Loucy (cell line): ENCODE measurements at regions not wholly inside any gene's neighbourhood (a gene's known extent, or its start where the extent isn't known, plus 50 kb on each side); places are given as distances from the start of the nearest gene placed in this dataset.
"Not testable (repeated sequence)": the region's sequence is repeated elsewhere in the genome, so short reads cannot be mapped to it uniquely, and the experiment has no call there.

Experiments
- H2AFZ ChIP-seq: fragments of 200-600 bp; sonication (generic); 2 replicates; pipeline ENCODE4 v1.6.0; 2016; ENCODE audit warnings: antibody characterized with exemption, mild to moderate bottlenecking, low read length, moderate library complexity
- H3F3A ChIP-seq: fragments of 200-600 bp; 2 replicates; pipeline ENCODE4 v1.6.0; 2016; ENCODE audit warnings: antibody characterized with exemption, low read depth, mild to moderate bottlenecking
- H3K27me3 ChIP-seq: fragments of 200-600 bp; sonication (generic); 2 replicates; pipeline ENCODE4 v1.6.1; 2014; ENCODE audit warnings: low read length, mild to moderate bottlenecking; ENCODE audit not compliant: insufficient read depth, poor library complexity, severe bottlenecking
- H3K36me3 ChIP-seq: fragments of 200-600 bp; sonication (generic); 2 replicates; pipeline ENCODE4 v1.6.1; 2016; ENCODE audit warnings: low read length; ENCODE audit not compliant: insufficient read depth
- H3K4me1 ChIP-seq: fragments of 200-600 bp; sonication (generic); 2 replicates; pipeline ENCODE4 v1.5.1; 2014; ENCODE audit warnings: low read length, mild to moderate bottlenecking; ENCODE audit not compliant: insufficient read depth, poor library complexity, severe bottlenecking
- H3K4me2 ChIP-seq: fragments of 200-600 bp; sonication (generic); 2 replicates; pipeline ENCODE4 v1.6.0; 2014; ENCODE audit warnings: antibody characterized with exemption, low read length, low read depth, mild to moderate bottlenecking; ENCODE audit not compliant: poor library complexity, severe bottlenecking
- H3K4me3 ChIP-seq: fragments of 200-600 bp; sonication (generic); 2 replicates; pipeline ENCODE4 v1.5.1; 2014; ENCODE audit warnings: low read length, mild to moderate bottlenecking, mixed read lengths; ENCODE audit not compliant: poor library complexity, severe bottlenecking
- H3K79me2 ChIP-seq: fragments of 200-600 bp; sonication (generic); 2 replicates; pipeline ENCODE4 v1.6.1; 2014; ENCODE audit warnings: low read length; ENCODE audit not compliant: insufficient read depth
- H3K9ac ChIP-seq: fragments of 200-600 bp; sonication (generic); 2 replicates; pipeline ENCODE4 v1.6.0; 2014; ENCODE audit warnings: mild to moderate bottlenecking, low read depth, low read length, moderate library complexity; ENCODE audit not compliant: poor library complexity, severe bottlenecking
- H3K9me2 ChIP-seq: fragments of 200-600 bp; sonication (generic); replicated peaks from 2 replicates; pipeline ENCODE4 v1.6.1; 2016; ENCODE audit warnings: low read depth, low read length, mixed read lengths
- H3K9me3 ChIP-seq: fragments of 200-600 bp; sonication (generic); 2 replicates; pipeline ENCODE4 v1.6.1; 2014; ENCODE audit warnings: mild to moderate bottlenecking, antibody characterized with exemption, low read length, low read depth; ENCODE audit not compliant: insufficient read depth
- H4K20me1 ChIP-seq: fragments of 200-600 bp; sonication (generic); 2 replicates; pipeline ENCODE4 v1.6.0; 2014; ENCODE audit warnings: antibody characterized with exemption, low read length, mild to moderate bottlenecking; ENCODE audit not compliant: insufficient read depth, poor library complexity, severe bottlenecking
- EZH2phosphoT487 ChIP-seq: fragments of 200-600 bp; IDR thresholded peaks from 2 replicates; pipeline ENCODE4 v1.6.1; 2018; ENCODE audit warnings: antibody characterized with exemption, mild to moderate bottlenecking, moderate library complexity, borderline replicate concordance
- TF ChIP-seq, protein P1 (sequence below): fragments of 200-600 bp; sonication (generic); conservative IDR thresholded peaks from 2 replicates; pipeline ENCODE4 v1.5.1; 2014; ENCODE audit warnings: mild to moderate bottlenecking, antibody characterized with exemption, low read length

DNA sequence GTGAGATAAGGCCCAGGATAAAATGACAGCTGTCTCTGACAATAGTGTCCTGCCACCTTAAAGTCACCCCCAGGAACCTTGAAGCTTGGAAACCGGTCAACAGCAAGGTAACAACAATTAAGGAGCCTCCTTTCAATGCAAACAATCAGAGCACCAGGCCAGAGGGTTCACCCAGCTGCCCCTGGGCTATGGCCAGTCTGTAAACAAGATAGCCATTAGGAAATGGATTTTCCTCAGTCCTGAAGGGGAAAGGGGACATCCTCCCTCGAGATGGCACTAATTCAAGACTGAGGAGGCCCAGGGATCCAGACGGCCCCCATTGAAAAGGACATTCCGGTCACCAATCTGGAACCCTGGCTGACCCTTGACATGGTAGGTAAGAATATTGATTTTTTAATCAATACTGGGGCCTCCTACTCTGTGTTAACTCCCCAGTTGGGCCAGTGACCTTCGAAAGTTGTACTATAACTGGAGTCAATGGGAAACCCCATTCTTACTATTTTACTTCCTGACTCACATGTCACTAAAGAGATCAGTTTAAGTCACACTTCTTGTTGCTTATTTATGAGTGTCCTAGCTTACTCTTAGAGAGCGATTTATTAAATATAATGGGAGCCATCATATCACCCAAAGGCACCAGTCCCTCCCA, 61.7 kb upstream of the CT45A1 start:
- Histone ChIP-seq H3K4me2 (no peak overlapping the region), H3K9me2 (no peaks in the 10 kb centered on the region), H3K9ac (no peak overlapping the region), H4K20me1 (no peaks in the 10 kb centered on the region), H3K9me3 (no peaks in the 10 kb centered on the region), H2AFZ (no peak overlapping the region), H3K4me3 (no peak overlapping the region), H3K79me2 (no peaks in the 10 kb centered on the region), H3F3A (no peaks in the 10 kb centered on the region), H3K36me3 (no peaks in the 10 kb centered on the region), H3K4me1 (no peaks in the 10 kb centered on the region), H3K27me3 (no peaks in the 10 kb centered on the region)
- TF ChIP-seq EZH2phosphoT487, result no peak
- TF ChIP-seq, protein P1, sequence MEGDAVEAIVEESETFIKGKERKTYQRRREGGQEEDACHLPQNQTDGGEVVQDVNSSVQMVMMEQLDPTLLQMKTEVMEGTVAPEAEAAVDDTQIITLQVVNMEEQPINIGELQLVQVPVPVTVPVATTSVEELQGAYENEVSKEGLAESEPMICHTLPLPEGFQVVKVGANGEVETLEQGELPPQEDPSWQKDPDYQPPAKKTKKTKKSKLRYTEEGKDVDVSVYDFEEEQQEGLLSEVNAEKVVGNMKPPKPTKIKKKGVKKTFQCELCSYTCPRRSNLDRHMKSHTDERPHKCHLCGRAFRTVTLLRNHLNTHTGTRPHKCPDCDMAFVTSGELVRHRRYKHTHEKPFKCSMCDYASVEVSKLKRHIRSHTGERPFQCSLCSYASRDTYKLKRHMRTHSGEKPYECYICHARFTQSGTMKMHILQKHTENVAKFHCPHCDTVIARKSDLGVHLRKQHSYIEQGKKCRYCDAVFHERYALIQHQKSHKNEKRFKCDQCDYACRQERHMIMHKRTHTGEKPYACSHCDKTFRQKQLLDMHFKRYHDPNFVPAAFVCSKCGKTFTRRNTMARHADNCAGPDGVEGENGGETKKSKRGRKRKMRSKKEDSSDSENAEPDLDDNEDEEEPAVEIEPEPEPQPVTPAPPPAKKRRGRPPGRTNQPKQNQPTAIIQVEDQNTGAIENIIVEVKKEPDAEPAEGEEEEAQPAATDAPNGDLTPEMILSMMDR, result no peak

DNA sequence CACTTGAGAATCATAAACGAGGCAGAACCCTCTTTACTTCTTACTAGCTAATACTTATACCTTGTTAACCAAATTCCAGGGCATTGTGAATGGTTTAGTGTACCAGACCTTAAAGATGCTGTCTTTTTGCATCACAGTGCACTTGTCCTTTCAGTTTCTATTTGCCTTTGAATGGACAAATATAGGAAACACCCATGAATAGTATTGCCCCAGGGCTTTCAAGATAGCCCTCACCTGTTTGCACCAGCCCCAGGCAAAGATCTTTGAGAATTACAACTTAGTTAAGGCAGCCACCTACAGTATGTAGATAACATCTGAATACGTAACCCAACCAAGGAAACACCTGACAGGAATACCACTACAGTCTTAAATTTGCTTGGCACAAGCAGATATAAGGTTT, 60.8 kb upstream of the CT45A1 start:
- Histone ChIP-seq H3K4me2 (no peak overlapping the region), H3K9me3 (no peaks in the 10 kb centered on the region), H3K79me2 (no peaks in the 10 kb centered on the region), H2AFZ (no peak overlapping the region), H3K9ac (no peak overlapping the region), H3F3A (no peaks in the 10 kb centered on the region), H3K36me3 (no peaks in the 10 kb centered on the region), H3K27me3 (no peaks in the 10 kb centered on the region), H3K4me1 (no peaks in the 10 kb centered on the region), H3K4me3 (no peak overlapping the region), H3K9me2 (no peaks in the 10 kb centered on the region), H4K20me1 (no peaks in the 10 kb centered on the region)
- no peak for TF ChIP-seq EZH2phosphoT487
- TF ChIP-seq, protein P1, result no peak

DNA sequence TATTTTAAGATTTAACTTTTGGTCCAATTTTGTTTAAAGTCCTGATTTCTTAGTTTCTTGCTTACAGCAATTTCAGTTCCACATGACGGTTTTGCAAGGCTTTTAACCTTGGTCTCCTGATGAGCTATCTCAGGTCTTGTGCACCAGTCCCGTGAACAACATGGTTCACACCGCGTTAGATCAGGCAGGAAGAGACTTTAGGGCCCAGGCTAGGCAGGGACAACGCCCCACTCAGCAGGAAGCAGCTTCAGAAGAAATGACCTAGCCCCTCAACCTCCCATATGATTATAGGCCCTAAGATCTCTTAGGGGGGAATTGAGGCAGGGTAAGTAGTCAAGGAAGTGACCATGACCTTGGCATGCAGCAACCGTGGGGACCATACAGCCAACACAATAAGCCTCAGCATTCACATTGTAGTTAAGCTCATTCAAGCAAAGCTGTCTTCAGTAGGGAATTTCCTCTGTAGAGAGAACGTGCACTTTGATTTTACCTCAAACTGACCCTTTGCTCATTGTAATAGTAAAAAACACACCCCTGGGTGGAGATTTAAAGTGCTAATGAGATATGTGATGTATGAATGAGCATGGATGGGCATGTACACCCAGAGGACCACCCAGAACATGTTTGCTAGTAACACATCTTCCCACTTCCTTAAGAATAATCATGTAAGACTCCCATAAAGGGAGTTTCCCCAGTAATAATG, 55.3 kb upstream of the CT45A1 start:
- H3K4me2 ChIP-seq, H3K79me2 ChIP-seq, H3K4me1 ChIP-seq, H3K9me2 ChIP-seq, H3K27me3 ChIP-seq, H4K20me1 ChIP-seq, H3K4me3 ChIP-seq, H3K9ac ChIP-seq, H3F3A ChIP-seq, H3K36me3 ChIP-seq, H3K9me3 ChIP-seq, H2AFZ ChIP-seq: not testable (repeated sequence)
